NCI-H2107 (cell line): ENCODE measurements at regions not wholly inside any gene's neighbourhood (a gene's known extent, or its start where the extent isn't known, plus 50 kb on each side); places are given as distances from the start of the nearest gene placed in this dataset.

Source experiments
- DNase-seq: peaks from one replicate; lab custom pipeline; 2025; lab: John Stamatoyannopoulos, UW

DNA sequence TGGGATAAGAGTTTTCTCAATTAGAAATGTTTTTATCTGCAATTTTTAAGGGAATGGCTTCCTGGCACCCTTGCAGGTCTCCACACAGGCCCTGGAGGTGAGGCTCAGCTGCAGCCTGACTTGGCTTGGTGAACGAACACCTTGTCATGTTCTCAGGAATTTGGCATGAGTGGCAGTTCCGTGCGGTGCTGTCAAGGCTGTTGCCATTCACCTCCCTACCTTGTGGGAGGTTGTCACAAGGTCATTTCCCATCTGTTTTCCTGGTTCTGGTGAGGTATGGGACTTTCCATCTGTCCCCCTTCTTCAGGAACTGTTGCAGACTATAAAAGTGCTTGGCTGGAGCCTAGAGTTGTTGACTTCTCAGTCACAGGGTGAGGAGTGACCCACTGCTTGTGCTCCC is 82.9 kb downstream of the ELOVL4 start:
- DNase-seq = no peak

DNA sequence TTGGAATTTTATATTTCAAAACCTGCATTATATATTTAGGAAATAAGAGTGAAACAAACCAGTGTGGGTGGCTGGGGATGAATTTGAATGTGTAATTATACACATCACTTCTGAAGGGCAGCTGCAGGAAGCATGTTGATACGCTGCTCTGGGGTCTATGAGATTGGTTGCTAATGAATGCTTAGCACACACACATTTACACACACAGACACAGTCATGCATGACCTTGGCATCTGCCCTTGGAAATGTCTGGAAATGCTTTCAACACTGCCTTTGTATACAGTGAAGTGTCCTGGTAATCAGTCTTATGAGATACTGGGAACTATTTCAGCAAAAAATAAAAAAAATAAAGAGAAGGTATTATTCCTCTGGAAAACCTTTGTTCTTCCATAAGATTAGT is 83.4 kb downstream of the ELOVL4 start:
- DNase-seq = peak; percentile 26

DNA sequence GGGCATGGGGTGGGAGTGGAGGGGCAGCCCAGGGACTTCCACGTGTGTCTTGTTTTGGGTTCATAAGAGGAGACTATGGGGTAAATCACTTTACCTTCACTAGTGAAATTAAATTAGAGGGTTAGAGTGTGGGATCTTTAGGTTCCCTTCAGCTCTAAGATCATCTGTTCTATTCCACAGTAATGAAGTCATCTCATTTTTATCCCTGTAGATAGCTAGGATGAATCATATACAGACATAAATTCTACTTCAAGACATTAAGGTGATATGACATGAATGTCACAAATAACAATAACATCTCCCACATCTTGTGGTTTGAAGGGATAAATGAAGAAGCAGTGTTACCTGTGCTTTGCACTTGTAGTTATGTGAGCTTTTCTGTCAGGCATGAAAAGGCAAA is 83.8 kb downstream of the ELOVL4 start:
- DNase-seq = no peak

DNA sequence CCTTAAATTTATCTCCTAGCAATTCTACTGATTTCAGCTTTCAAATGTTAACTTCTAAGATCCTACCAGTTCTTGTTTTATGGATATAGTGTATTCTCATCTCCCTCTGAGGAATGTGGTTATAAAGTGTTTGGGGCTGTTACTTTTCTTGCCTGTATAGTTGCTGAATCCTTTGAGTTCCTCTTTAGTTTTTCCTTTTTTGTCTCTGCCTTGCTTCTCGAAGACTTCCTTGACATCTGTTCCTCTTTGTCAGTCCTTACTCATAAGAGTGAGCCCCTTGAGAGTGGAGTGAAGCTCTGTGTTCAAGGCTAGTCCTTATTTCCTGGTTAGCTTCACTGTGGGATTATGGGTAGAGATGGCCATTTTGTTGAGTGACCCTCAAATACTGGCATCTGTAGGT is 84.6 kb downstream of the ELOVL4 start:
- DNase-seq = no peak

DNA sequence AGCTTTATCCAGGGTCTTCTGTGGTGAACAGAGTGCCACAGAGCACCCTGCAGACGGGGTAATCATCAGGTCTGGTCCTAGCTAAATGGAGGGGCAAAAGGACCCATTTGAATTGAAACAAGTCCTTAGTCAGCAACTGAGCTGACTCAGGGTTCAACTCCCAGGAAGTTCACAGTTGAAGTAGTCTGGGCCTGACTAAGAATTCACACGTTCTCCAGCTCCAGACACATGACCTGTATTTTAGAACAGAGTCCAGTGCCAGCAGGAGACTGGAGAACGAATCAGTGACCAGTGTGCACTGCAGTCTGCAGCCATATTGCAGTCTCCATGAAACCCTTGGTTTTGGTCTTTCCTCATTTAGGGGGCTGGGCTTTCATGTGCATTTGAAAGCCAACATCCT is 85.2 kb downstream of the ELOVL4 start:
- no peak for DNase-seq

DNA sequence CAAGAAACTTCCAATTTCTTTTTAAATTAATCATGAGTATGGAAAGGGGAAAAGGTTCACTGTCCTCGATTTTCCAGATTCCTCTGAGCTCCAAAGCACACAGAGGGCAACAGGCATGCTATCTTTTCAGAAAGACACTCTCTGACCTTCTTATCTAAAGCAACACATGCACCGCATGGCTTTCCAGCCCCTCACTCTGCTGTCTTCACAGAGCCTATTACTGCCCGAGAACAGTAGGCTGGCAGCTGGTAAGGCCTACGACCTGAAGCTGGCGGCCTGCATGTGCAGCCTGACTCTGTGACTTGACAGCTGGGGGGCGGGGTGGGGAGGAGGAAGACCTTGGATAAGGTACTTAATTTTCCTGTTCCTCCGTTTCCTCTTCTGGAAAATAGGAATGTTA is 86.3 kb downstream of the ELOVL4 start:
- no peak for DNase-seq

DNA sequence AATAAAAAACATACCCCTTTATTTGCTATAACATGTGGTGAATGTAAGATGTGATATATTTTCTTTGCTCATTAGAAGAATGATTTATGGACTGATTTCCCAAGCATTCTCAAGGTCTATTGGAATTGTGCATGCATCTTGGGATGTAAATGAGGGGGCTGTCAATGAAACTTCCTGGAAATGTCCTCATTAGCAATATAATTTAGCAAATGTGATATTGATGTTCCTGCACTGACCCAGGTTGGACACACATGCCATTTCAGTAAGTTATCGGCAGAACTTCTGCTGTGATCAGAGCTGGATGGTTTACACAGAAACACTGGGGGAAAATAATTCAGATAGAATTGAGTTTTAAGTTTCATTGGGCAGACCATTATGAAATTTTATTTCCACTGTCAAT is 99.9 kb downstream of the ELOVL4 start:
- no peak for DNase-seq

DNA sequence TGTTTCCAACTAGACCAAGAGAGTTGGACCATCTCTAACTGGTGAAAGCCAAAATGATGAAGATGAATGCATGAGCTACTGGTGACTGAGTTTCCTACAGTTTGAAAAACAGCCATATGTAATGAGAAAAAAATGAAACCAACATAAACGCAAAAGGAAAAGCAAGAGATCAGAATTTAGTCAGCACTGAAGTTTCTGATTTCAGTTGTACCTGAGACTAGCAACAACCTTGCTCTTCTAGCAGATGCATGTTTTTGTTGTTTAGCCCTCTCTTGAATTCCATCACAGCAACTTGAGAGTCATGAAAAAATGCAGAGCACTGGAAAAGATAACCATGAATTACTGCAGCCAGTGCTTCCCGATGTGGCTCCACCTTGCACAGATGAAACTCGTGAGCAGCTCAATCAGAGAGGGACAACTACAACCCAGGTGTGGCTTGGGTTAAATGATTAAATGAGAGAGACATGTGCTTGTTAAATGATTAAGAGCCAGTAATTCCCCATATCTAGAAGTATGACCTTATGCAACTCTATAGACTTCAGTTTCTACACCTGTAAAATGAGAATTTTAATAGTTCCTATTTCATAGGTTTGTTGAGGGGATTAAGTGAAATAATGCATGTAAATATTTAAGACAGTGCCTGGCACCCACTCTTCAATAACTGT is 104.8 kb downstream of the ELOVL4 start:
- DNase-seq = no peak

DNA sequence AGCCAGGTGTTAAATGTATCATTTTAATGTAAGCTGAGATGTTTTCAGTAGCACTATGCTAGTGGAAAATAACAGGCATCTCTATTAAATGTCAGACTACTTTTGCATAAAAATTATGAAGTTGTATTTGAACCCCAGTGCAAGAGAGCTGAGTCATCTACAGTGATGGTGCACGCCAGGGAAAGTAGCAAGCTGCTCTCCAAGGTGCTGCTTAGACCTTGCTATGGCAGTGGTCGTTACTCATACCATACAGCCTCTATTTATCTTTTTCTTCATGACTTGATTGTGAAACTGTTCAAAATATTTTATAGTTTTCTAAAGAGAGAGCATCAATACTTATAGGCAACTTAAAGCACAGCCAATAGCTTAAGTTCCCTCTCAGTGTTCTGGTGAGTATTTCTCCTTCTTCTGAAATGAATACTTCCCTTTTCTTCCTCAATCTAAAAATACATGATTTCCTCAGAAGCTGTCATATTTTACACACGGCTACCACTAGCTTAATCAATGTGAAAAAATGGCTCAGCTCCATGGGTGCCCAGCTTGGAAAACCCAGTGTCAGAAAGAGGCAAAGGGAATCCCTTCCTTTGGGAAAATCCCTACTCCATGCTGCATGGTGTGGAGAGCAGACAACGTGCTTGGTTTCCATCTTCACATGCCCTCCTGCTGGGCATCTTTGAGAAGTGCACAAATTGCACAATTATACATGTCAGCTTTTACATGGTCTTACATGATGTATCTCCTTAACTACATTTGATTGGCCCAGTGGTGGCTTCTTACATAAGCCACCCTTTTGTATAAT is 105.6 kb downstream of the ELOVL4 start:
- DNase-seq = no peak

DNA sequence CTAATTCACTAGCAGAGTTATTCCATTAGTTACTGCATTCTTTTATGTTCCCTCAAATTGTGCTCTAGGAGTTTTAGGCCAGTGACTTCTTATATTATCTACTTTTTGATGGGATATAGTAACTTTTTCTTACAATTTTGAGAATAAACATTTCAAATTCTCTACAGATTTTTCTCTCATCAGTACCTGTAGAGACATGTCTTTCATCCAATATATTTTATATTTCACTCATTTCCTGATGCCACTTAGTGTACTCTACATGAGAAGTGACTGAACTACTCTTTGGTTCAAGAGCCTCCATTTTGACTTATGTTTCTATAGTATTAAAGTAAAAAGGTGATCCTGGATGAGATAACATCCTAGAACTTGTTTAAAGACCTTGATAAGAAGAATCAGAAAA is 108.5 kb downstream of the ELOVL4 start:
- no peak for DNase-seq

DNA sequence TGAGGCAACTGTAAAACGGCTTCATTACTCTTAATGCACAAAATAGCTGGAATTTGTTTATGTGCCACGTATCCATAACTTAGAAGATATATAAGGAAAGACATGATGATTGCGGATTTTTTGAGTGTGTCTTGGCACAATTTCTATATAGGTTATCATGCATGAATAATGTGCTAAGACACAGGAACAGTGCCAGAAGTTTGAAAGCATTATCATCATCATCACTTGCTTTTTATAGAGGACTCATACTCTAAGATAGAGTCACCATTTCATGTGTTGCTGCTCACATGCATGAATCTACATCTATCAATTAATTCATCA is 113.4 kb downstream of the ELOVL4 start:
- DNase-seq = no peak

DNA sequence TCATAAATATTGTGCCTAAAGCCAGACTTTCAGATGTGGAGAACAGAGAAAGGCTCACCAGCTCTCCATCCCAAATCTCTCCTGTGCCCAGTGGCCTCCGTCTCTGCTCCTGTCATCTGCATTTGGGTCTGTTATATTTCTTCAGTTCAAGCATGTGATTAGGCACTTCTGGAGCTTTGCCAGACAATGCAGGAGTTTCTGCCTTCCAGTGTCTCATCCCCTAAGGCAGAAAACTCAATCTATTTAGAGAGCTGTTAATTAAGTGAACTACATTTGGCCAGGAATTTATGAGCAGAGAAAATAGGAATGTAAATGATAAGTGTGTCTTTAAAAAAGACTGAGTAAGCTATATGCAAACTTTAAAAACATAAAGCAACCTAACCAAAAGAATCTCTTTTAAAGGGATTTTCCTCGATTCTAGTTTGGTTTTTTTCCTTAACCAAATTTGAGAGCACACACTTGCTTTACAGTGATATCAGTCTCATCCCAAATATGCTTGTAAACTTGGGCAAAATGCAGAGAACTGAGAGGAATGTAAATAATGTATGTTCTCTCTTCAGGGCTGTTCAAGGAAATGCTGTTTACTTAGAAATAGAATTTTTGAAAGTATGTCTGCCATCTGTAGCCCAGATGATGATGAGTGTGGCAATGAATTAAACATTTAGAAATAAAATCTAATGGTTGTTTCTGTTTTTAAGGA is 113.9 kb downstream of the ELOVL4 start:
- DNase-seq = no peak

DNA sequence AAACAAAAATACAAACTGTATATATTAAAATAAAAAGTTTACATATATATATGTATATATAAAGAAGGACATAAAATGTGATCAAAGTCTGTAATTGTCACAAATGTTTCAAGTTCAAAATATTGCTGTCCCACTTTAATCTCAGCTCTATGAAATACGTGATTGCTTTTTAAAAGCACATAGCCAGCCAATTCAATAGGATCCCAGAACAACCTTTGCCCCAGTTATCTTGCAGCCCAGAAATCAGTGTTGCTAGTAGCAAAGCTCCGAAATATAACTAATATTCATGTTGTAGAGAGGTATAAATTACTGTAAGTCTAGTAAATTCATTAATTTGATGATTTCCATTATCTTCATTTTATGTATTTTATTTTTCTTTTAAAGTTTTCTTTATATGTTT is 114.6 kb downstream of the ELOVL4 start:
- DNase-seq = no peak

DNA sequence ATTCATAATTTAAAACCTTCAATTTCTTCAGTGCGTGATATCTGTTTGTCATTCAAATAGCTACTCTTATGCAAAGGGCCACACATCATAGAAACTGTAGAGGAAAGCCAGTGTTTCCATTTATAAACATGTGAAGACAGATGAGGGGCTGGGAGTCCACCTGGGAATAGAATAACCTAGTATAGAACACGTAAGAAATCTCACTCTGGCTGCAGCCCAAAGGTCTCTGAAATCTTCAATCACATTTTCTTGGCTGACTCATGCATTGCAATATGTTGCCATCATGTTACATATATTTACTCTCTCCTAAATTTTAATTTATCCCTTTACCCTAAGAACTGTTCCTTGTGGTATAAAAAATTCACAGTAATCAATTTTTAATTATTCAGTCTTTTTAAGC is 123.2 kb downstream of the ELOVL4 start:
- no peak for DNase-seq

DNA sequence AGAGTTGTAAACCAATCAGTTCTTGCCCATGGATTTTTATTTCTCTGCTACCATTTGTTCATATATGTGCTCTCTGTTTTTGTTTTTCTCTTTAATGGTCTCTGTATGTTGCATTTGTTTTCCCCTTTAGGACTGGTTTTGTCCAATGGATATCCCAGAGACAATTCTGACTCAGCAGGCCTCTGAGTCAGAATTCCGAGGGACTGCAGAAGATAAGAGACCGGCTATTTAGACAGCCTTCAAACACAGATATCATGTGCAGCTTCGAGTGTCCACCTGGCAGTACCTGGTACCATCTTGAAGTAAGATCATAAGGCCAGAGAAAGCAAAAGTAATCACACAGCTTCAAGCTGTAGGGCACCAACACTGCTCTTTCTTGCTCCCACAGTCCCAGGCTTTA is 125.5 kb downstream of the ELOVL4 start:
- no peak for DNase-seq

DNA sequence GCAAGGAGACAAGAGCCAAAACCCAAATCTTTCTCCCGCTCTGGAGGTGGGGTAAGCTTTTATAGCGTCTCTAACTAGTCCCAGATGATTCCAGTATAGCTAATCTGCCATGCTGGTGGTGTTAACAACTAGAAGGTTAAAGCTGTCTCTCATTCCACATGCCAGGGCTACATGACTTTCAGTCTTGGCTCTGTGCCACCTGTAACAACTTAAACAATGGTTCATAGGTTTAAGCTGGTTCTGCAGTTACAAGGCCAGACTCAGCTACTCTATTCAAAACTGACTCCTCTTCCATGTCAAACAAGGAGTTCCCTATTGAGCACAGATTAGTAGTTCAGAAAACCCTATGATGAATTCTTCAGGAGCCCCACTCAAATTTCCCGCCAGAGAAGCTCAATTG is 128.9 kb downstream of the ELOVL4 start:
- DNase-seq = no peak

DNA sequence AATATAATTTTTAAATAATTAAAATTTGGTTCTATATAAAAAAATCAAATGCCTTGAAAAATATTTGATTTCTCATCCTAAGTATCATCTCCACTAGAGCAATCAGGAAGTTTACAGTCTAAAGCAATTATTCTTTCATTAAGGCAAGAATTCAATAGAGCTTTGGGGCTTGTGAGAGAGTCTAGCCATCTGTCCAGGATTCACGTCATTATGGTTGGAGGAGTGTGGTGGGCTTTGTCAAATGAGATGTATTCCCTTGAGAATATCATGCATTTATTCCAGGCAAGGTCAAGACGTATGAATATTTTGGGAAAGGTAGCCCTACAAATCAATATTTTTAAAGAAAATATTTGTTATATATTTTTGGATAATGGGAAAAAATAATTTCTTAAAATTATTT is 132.4 kb downstream of the ELOVL4 start:
- DNase-seq = no peak

DNA sequence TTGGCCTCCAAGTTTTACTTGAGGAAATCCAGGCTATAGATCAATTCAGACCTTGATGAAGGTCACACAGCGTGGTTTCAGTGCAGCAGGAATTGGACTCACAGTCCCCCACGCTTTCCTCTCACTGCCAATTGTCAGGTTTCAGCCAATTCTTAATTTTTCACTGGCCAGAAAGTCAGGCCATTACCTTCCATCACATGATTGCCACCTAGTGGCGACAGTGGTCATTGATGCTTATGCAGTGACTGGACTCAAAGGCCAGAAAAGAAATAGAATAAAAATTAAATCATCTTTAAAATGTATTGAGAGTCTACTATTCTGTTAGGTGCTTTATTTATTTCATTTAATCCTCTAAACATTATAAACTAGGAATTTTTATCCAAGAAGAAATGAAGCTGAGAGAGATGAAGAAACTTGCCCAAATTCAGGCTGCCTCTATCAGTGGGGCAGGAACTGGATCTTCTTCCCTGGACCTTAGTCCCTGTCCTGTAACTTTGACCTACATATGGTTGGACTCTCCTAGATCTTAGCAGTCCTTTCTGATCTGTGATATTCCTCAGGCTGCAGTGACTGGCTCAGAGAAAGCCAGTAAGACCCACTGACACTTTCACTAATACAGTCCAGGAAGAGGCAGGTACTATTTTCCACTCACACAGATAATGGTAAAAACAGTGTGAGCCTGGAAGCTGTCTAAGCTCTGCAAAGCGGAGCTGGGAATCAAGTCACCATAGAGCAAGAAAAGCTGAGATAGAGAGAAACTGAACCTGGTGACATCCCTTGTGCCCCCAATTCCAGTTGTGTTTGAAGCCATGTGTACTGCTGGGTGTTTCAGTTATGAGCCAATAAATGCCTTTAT is 133.3 kb downstream of the ELOVL4 start:
- DNase-seq = no peak

DNA sequence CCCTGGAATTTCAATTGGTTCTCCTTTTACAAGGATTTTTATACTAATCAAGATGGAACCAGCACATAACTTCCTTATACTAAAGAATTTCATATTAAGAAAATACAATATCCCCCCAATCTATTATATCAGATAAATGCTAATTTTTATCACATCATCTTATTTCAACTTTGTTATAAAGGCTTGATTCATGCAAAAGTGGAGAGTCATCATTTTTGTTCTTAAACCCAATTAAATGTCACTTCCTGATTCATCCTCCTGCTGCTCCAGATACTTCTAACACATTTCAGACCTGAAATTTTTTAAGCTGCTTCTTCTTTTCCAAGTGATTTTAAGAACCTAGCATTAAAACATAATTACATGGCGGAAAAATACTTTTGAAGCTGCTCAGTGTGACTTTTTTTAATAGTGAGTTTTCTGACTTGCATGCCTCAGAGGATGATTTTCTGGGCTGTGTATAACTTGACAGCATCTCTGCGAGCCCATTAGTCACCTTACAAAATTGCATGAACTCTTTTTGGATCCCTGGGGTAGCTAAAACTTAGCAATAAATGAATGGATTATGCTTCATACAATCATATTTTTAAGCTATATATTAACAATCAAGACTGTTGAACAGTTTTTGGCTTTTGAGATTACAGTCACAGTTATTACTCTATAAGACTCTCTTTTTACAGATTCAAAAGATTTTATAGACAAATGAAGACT is 134.1 kb downstream of the ELOVL4 start:
- DNase-seq = no peak

DNA sequence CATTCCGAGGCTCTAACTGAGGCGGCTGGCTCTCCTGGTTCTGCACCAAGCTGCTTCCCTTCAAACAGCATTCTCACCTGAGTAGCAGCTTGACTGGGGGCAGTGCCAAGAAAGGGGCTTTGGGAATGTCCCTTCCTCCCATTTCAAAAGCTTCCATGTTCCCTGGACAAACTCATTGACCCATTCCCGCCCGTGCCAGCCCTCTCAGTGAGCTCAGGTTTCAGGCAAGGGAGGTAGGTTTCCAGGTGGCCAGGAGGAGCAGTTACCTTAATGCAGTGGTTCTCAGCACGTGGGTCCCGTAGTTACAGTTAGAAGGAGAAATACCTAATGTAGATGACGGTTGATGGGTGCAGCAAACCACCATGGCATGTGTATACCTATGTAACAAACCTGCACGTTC is 135.2 kb downstream of the ELOVL4 start:
- peak; percentile 22 for DNase-seq

DNA sequence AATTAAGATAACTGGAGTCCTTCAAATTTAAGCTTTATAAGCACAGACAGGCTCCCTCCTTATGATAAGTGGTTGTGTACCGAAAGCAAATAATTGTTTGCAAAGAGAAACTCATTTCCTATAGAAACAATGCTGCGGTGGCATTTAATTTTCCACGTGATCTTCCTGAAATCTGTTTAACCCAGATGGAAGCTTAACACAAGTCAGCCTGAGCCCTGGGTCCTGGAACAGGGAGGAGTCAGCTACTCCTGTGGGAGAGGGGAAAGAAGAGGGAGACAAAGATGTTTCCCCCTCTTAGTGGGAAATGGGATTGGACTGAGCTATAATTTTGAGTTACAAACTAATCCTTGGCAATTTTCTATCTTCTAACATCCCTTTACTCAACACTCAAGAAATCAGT is 136.5 kb downstream of the ELOVL4 start:
- DNase-seq = peak; percentile 26

DNA sequence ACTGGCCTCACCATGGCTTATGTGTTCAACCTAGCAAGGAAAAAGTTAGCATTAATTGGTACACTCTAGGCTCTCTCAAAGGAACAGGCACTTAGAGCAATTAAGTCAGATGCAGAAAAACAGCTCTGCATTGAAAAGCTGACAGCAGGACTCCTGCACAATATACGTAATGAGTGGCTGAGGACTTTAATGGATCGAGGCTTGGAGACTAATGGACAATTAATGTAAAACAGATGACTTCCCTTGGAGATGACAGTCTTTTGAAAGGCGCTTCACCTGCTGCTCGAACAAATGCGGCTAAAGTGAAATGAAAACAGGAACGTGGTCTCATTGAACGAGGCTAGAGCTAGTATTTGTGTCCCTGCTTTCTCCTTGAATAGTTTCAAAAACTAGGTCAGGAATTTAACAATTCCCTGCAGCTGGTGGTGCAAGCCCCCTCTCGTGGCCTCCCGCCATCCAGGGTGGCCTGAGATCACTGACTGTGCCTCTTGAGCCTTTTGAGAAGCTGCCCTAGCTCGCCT is 137.1 kb downstream of the ELOVL4 start:
- peak; percentile 83 for DNase-seq
